Type B pancreatic cell (in vitro differentiated cells): ENCODE measurements at regions not wholly inside any gene's neighbourhood (a gene's known extent, or its start where the extent isn't known, plus 50 kb on each side); places are given as distances from the start of the nearest gene placed in this dataset.

ENCODE experiments used
- DNase-seq: peaks from one replicate; pipeline ENCODE4 v3.0.0; 2021; ENCODE audit warnings: mixed read lengths; ENCODE audit not compliant: unreplicated experiment; ENCODE audit errors: extremely low spot score
- H3K27ac Mint-ChIP-seq: 2 replicates; pipeline ENCODE4 v1.8.0; 2021; ENCODE audit warnings: mild to moderate bottlenecking, mixed read lengths
- H3K27me3 Mint-ChIP-seq: 2 replicates; pipeline ENCODE4 v1.8.0; 2021; ENCODE audit warnings: mixed read lengths
- H3K36me3 Mint-ChIP-seq: 2 replicates; pipeline ENCODE4 v1.8.0; 2021; ENCODE audit warnings: mixed read lengths
- H3K4me1 Mint-ChIP-seq: one replicate; pipeline ENCODE4 v1.8.0; 2021; ENCODE audit warnings: mixed read lengths; ENCODE audit not compliant: unreplicated experiment
- H3K4me3 Mint-ChIP-seq: 2 replicates; pipeline ENCODE4 v1.8.0; 2021; ENCODE audit warnings: mild to moderate bottlenecking, mixed read lengths
- H3K9me3 Mint-ChIP-seq: 2 replicates; pipeline ENCODE4 v1.8.0; 2021; ENCODE audit warnings: mixed read lengths
- TF ChIP-seq, protein P1 (sequence below): fragments of 200-600 bp; sonication (generic); conservative IDR thresholded peaks from 2 replicates; pipeline ENCODE4 v1.5.0; 2021; ENCODE audit warnings: antibody characterized with exemption, mild to moderate bottlenecking

DNA sequence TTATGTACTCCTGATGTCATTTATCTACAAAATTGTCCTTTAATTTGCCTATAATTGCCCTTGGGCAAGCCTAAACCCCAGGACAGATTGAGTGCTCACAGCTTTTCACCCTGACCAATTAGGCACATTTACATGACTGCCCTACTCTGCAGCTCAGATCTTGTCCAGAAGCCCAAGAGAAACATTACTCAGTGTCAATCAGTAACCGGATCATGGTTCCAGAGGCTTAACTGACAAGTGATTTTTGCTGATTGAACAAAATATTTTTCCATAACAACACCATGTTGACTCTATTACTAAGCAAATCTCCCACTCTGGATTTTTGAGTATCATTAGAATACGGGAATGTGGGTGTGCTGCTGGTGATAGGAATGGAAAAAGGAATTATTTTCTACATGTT lies 465.4 kb upstream of the TNP1 start:
- Mint-ChIP-seq H3K27me3 (peaks cover 4% of the 10 kb centered on the region), H3K4me1 (peaks cover 27% of the 10 kb centered on the region), H3K9me3 (peaks cover 20% of the 10 kb centered on the region), H3K27ac (no peak overlapping the region), H3K4me3 (no peak overlapping the region), H3K36me3 (peaks cover 7% of the 10 kb centered on the region)
- DNase-seq, result no peak
- TF ChIP-seq, protein P1, sequence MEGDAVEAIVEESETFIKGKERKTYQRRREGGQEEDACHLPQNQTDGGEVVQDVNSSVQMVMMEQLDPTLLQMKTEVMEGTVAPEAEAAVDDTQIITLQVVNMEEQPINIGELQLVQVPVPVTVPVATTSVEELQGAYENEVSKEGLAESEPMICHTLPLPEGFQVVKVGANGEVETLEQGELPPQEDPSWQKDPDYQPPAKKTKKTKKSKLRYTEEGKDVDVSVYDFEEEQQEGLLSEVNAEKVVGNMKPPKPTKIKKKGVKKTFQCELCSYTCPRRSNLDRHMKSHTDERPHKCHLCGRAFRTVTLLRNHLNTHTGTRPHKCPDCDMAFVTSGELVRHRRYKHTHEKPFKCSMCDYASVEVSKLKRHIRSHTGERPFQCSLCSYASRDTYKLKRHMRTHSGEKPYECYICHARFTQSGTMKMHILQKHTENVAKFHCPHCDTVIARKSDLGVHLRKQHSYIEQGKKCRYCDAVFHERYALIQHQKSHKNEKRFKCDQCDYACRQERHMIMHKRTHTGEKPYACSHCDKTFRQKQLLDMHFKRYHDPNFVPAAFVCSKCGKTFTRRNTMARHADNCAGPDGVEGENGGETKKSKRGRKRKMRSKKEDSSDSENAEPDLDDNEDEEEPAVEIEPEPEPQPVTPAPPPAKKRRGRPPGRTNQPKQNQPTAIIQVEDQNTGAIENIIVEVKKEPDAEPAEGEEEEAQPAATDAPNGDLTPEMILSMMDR, result no peak

DNA sequence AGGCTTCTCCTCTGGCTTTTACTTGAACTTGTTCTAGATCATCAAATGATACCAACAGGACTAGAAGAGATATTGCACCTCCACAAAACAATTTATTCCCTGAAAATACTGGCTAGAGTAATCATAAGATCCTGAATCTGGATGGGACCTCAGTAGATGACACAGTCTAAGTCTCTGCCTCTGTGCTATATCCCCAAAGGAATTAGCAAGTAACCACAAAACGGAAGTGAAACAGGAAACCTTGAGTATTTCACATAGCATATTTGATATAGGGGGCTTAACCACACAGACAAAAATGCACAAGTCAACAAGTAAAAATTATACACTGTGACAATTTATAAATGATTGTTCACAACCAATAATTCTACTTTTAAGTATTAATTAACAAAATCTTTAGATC lies 456.9 kb upstream of the TNP1 start:
- H3K9me3 Mint-ChIP-seq, result peaks cover 4% of the 10 kb centered on the region
- TF ChIP-seq, protein P1, result no peak
- H3K36me3 Mint-ChIP-seq, result peaks cover 6% of the 10 kb centered on the region
- H3K27me3 Mint-ChIP-seq, result no peaks in the 10 kb centered on the region
- H3K4me3 Mint-ChIP-seq, result no peak overlapping the region
- DNase-seq, result no peak
- H3K27ac Mint-ChIP-seq, result no peak overlapping the region
- H3K4me1 Mint-ChIP-seq, result peaks cover 9% of the 10 kb centered on the region

DNA sequence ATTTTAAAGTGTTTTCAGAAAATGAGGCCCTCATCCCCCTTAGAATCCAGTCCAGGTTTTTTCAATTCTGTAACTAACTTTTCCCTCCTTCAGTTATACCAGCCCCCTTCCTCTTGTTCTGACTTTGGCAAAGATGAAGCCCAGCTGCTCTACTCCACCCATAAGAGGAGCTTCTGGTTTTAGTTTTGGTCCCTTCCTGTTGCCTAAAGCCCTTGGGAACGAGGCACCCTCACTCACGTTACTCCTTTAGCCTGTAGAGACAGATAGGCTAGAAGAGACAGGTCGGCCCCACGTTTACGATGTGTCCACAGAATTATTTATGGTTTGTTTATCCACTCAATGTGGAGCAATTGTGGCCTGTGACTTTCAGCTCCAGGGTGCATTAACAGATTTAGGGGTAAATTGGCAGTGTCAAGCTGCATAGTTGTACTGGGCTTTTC lies 454.2 kb upstream of the TNP1 start:
- TF ChIP-seq, protein P1, result no peak
- DNase-seq, result no peak
- Mint-ChIP-seq H3K4me3 (no peak overlapping the region), H3K36me3 (peaks cover 6% of the 10 kb centered on the region), H3K9me3 (peaks cover 4% of the 10 kb centered on the region), H3K27me3 (no peaks in the 10 kb centered on the region), H3K4me1 (peaks cover 9% of the 10 kb centered on the region), H3K27ac (no peak overlapping the region)

DNA sequence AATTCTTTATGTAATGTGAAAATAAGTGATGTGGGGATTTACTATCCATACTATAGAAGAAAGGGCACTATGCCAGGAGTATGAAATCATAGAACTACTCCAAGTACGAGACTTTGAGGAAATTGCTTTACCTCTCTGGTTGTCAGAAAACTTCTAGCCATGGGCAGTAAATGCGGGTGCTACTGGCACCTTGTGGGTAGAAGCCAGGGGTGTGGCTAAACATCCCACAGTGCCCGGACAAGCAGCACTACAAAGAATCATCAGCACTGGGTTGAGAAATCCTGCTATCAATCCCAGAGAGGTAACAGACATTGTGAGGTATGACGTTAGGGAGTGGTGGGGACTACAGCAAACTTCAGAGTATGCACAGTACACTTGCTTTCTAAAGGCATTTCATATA lies 453.5 kb upstream of the TNP1 start:
- TF ChIP-seq, protein P1, result no peak
- no peak for DNase-seq
- H3K27me3 Mint-ChIP-seq, result peaks cover under 1% of the 10 kb centered on the region
- H3K4me3 Mint-ChIP-seq, result no peak overlapping the region
- peaks cover 5% of the 10 kb centered on the region for H3K4me1 Mint-ChIP-seq
- no peak overlapping the region for H3K27ac Mint-ChIP-seq
- peaks cover 7% of the 10 kb centered on the region for H3K36me3 Mint-ChIP-seq
- peaks cover 5% of the 10 kb centered on the region for H3K9me3 Mint-ChIP-seq

DNA sequence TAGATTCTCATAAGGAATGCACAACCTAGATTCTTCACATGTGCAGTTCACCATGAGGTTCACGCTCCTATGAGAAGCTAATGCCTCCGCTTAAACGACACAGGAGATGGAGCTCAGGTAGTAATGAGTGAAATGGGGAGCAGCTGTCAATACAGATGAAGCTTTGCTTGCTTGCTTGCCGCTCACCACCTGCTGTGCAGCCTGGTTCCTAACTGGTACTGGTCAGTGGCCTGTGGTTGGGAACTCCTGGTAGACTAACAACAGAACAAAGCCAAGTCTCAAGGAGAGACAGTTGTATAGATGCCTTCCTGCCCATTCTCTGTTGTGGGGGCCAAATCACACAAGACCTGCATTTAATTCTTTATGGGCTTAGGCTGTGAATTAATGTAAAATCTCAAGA lies 449.2 kb upstream of the TNP1 start:
- Mint-ChIP-seq H3K36me3 (peaks cover 4% of the 10 kb centered on the region), H3K4me1 (peaks cover under 1% of the 10 kb centered on the region), H3K27ac (no peak overlapping the region), H3K9me3 (peaks cover 4% of the 10 kb centered on the region), H3K27me3 (peaks cover 20% of the 10 kb centered on the region), H3K4me3 (no peak overlapping the region)
- TF ChIP-seq, protein P1, result no peak
- DNase-seq, result no peak

DNA sequence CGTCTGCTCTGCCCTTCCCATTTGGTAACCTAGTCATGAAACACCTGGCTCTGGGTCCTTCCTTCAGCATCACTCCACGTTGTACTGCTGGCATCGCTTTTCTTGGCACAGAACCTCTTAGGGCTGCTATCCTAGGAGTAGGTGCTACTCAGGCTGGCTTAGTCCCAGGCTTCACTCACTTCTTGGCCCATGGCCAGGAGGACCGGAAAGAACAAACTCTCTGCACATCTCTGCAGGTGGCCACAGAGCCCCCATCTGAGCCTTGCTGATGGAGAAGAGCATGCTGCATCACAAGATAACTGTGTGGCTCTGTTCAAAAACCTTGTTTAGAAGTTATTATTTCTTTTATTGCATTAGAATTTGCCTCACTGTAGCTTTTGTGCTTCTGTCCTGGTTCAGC lies 447.2 kb upstream of the TNP1 start:
- TF ChIP-seq, protein P1, result no peak
- H3K4me3 Mint-ChIP-seq, result no peak overlapping the region
- no peak overlapping the region for H3K27ac Mint-ChIP-seq
- H3K4me1 Mint-ChIP-seq, result no peaks in the 10 kb centered on the region
- H3K9me3 Mint-ChIP-seq, result peaks cover 4% of the 10 kb centered on the region
- no peak for DNase-seq
- peaks cover 30% of the 10 kb centered on the region for H3K27me3 Mint-ChIP-seq
- peaks cover 4% of the 10 kb centered on the region for H3K36me3 Mint-ChIP-seq
